Mesendoderm (in vitro differentiated cells): ENCODE measurements at regions not wholly inside any gene's neighbourhood (a gene's known extent, or its start where the extent isn't known, plus 50 kb on each side); places are given as distances from the start of the nearest gene placed in this dataset.

Source experiments
- DNase-seq: peaks from one replicate; pipeline ENCODE4 v3.0.0; 2013
- H2AK5ac ChIP-seq: 2 replicates; pipeline ENCODE4 v1.6.1; 2013; ENCODE audit warnings: low read length, inconsistent platforms
- H2BK120ac ChIP-seq: 2 replicates; pipeline ENCODE4 v1.6.1; 2013; ENCODE audit warnings: low read depth, mild to moderate bottlenecking, low read length, moderate library complexity, mixed read lengths
- H2BK15ac ChIP-seq: replicated peaks from 2 replicates; pipeline ENCODE4 v1.6.1; 2013; ENCODE audit warnings: low read depth, mild to moderate bottlenecking, moderate library complexity
- H2BK5ac ChIP-seq: 2 replicates; pipeline ENCODE4 v1.6.1; 2013; ENCODE audit warnings: low read length, inconsistent platforms
- H3K18ac ChIP-seq: 2 replicates; pipeline ENCODE4 v1.6.1; 2013; ENCODE audit warnings: mild to moderate bottlenecking, low read length, mixed read lengths
- H3K23ac ChIP-seq: one replicate; pipeline ENCODE4 v1.6.1; 2013; ENCODE audit warnings: low read length
- H3K27ac ChIP-seq: 2 replicates; pipeline ENCODE4 v1.5.1; 2013; ENCODE audit warnings: low read depth, mild to moderate bottlenecking, inconsistent platforms, low read length, moderate library complexity
- H3K27me3 ChIP-seq: 2 replicates; pipeline ENCODE4 v1.6.1; 2013; ENCODE audit warnings: low read length, control low read depth, mild to moderate bottlenecking, inconsistent platforms; ENCODE audit not compliant: insufficient read depth, poor library complexity
- H3K36me3 ChIP-seq: 2 replicates; pipeline ENCODE4 v1.6.1; 2013; ENCODE audit warnings: low read length, inconsistent platforms; ENCODE audit not compliant: control insufficient read depth, insufficient read depth
- H3K4ac ChIP-seq: one replicate; pipeline ENCODE4 v1.6.1; 2013; ENCODE audit warnings: low read depth, mild to moderate bottlenecking, low read length, moderate library complexity
- H3K4me1 ChIP-seq: 2 replicates; pipeline ENCODE4 v1.6.1; 2013; ENCODE audit warnings: low read depth, low read length, inconsistent platforms; ENCODE audit not compliant: control insufficient read depth
- H3K4me2 ChIP-seq: 2 replicates; pipeline ENCODE4 v1.6.1; 2013; ENCODE audit warnings: low read length
- H3K4me3 ChIP-seq: 2 replicates; pipeline ENCODE4 v1.5.1; 2013; ENCODE audit warnings: mild to moderate bottlenecking, low read length
- H3K56ac ChIP-seq: one replicate; pipeline ENCODE4 v1.6.1; 2013; ENCODE audit warnings: low read length
- H3K79me1 ChIP-seq: 2 replicates; pipeline ENCODE4 v1.6.1; 2013; ENCODE audit warnings: low read length, inconsistent platforms
- H3K79me2 ChIP-seq: 2 replicates; pipeline ENCODE4 v1.6.1; 2013; ENCODE audit warnings: mild to moderate bottlenecking, low read length; ENCODE audit not compliant: control insufficient read depth, insufficient read depth
- H3K9ac ChIP-seq: 2 replicates; pipeline ENCODE4 v1.6.1; 2013; ENCODE audit warnings: low read length, inconsistent platforms
- H4K5ac ChIP-seq: one replicate; pipeline ENCODE4 v1.6.1; 2013; ENCODE audit warnings: low read length
- H4K8ac ChIP-seq: one replicate; pipeline ENCODE4 v1.6.1; 2013; ENCODE audit warnings: low read depth, mild to moderate bottlenecking, control low read depth, low read length, moderate library complexity
- WGBS: extraction: QIAGEN DNeasy Blood & Tissue Kit; methylation state at CpG from one replicate; pipeline ENCODE4 v1.1.7; 2013; ENCODE audit warnings: low lambda C conversion rate, missing lambda C conversion rate; ENCODE audit not compliant: insufficient coverage; ENCODE audit errors: extremely low coverage; 5-methylcytosine and 5-hydroxymethylcytosine counted together

DNA sequence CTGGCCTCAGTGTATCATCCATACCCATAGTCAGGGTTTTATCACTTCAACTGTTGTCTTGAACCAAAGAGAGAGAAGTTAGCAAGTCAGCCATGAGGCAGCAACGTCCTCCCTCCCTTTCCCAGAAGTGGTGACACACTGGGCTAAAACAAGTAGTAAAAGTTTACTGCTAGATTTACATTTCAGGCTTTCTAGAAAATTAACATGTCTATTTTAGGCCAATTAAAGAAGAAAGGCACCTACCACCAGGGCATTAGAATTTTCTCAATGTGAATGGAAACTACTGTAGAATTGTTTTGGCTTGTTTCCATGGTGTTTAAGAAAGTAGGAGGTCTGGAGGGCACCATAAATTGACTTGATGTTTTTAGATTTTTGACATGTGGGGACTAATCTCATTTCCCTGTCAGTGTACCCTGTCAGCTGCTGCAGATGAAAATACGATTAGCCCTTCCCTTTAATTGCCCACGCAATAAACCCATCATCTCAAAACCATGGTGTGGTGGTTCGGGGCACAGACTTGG, 121.8 kb upstream of the ELL2 start:
- WGBS: no CpG with 5 or more reads among the region's 4 CpGs
- no peak overlapping the region for H3K9ac ChIP-seq
- H3K4ac ChIP-seq: no peak overlapping the region
- no peaks in the 10 kb centered on the region for H3K36me3 ChIP-seq
- H3K27ac ChIP-seq: no peak overlapping the region
- H3K23ac ChIP-seq: no peak overlapping the region
- H3K4me1 ChIP-seq: peaks cover 9% of the 10 kb centered on the region
- H4K8ac ChIP-seq: no peak overlapping the region
- no peaks in the 10 kb centered on the region for H3K79me1 ChIP-seq
- no peak overlapping the region for H3K4me3 ChIP-seq
- peak overlapping the region; percentile 85 for H2BK15ac ChIP-seq
- H3K18ac ChIP-seq: no peak overlapping the region
- H3K56ac ChIP-seq: peak overlapping the region; percentile 31
- H2AK5ac ChIP-seq: peak overlapping the region; percentile 53
- DNase-seq: peak; percentile 53
- H2BK120ac ChIP-seq: peak overlapping the region; percentile 82
- no peak overlapping the region for H3K4me2 ChIP-seq
- H3K27me3 ChIP-seq: no peaks in the 10 kb centered on the region
- no peaks in the 10 kb centered on the region for H3K79me2 ChIP-seq
- H2BK5ac ChIP-seq: no peak overlapping the region
- H4K5ac ChIP-seq: no peak overlapping the region

GRCh38 chr5:96081276-96081858, 119.7 kb upstream of the ELL2 start:
- Histone ChIP-seq H4K8ac (no peak overlapping the region), H3K56ac (peak overlapping the region; percentile 19), H3K4me2 (no peak overlapping the region), H4K5ac (no peak overlapping the region), H3K4me1 (peaks cover 9% of the 10 kb centered on the region), H3K79me2 (no peaks in the 10 kb centered on the region), H3K4ac (no peak overlapping the region), H2BK15ac (no peak overlapping the region), H3K27me3 (no peaks in the 10 kb centered on the region), H2BK120ac (no peak overlapping the region), H2AK5ac (no peak overlapping the region), H3K18ac (no peak overlapping the region), H3K79me1 (no peaks in the 10 kb centered on the region), H3K23ac (no peak overlapping the region), H2BK5ac (peak overlapping the region; percentile 20), H3K36me3 (no peaks in the 10 kb centered on the region), H3K4me3 (no peak overlapping the region), H3K9ac (no peak overlapping the region), H3K27ac (no peak overlapping the region)
- DNase-seq: no peak
- no CpG with 5 or more reads among the region's 2 CpGs for WGBS

- no peak overlapping the region for H3K27ac ChIP-seq
- no peak overlapping the region for H2BK5ac ChIP-seq
- no peak overlapping the region for H2AK5ac ChIP-seq
- no peak overlapping the region for H3K4me2 ChIP-seq
- H3K27me3 ChIP-seq: no peaks in the 10 kb centered on the region
- no peaks in the 10 kb centered on the region for H3K36me3 ChIP-seq
- no peak overlapping the region for H3K4ac ChIP-seq
- H3K79me1 ChIP-seq: no peaks in the 10 kb centered on the region
- no peak overlapping the region for H3K9ac ChIP-seq
- no peak overlapping the region for H4K8ac ChIP-seq
- peak; percentile 76 for DNase-seq
- H4K5ac ChIP-seq: no peak overlapping the region
- H3K18ac ChIP-seq: no peak overlapping the region
- no peak overlapping the region for H2BK15ac ChIP-seq
- no peaks in the 10 kb centered on the region for H3K79me2 ChIP-seq
- H2BK120ac ChIP-seq: no peak overlapping the region
- H3K4me3 ChIP-seq: no peak overlapping the region
- peaks cover 9% of the 10 kb centered on the region for H3K4me1 ChIP-seq
- no peak overlapping the region for H3K23ac ChIP-seq
- no peak overlapping the region for H3K56ac ChIP-seq
Observed at GRCh38 chr5:96080557-96080956, 118.9 kb upstream of the ELL2 start.

DNA sequence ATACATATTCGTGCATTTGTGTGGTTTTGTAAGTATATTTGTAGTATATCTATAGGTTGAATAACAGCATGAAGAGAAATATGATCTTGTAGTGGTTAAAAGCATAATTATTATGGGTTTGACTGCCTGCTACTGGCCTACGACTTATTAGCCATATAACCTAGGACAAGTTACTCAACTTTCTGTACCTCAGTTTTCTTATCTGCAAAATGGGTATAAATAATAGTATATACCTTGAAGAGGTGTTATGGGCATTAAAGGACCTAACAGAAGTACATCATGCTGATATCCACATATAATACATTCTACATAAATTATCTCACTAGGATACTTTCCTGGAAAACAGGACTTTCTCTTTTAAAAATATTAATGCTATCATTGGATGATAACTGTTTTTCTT, 118.3 kb upstream of the ELL2 start:
- Histone ChIP-seq H3K27ac (no peak overlapping the region), H3K27me3 (no peaks in the 10 kb centered on the region), H3K23ac (no peak overlapping the region), H3K56ac (no peak overlapping the region), H3K9ac (no peak overlapping the region), H2BK15ac (no peak overlapping the region), H3K4me3 (no peak overlapping the region), H2AK5ac (no peak overlapping the region), H3K36me3 (no peaks in the 10 kb centered on the region), H2BK120ac (no peak overlapping the region), H3K4me2 (no peak overlapping the region), H3K79me2 (no peaks in the 10 kb centered on the region), H3K4me1 (peaks cover 9% of the 10 kb centered on the region), H4K8ac (no peak overlapping the region), H3K18ac (no peak overlapping the region), H3K79me1 (no peaks in the 10 kb centered on the region), H4K5ac (no peak overlapping the region), H3K4ac (no peak overlapping the region), H2BK5ac (no peak overlapping the region)
- no peak for DNase-seq
- no CpG with 5 or more reads among the region's 2 CpGs for WGBS

DNA sequence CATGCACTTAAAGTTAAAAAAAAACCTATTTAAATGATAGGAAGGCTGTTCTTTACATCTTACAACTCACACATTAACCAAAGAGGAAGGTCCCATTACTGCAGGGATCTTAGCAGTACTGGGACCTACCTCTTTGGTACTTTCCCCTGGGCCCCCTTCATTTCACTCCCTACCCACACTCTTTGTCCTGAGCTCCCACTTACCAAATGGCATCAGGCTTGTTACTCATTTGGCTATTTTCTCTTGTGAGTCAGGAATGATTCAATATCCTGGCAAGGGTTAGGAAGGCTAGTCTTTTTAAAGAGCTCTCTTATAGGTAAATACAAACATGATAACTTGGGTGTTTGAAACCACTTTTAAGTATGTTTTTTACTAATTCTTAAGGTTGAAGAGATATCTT, 117.4 kb upstream of the ELL2 start:
- Histone ChIP-seq H3K23ac (no peak overlapping the region), H3K79me1 (no peaks in the 10 kb centered on the region), H3K79me2 (no peaks in the 10 kb centered on the region), H3K4me3 (no peak overlapping the region), H3K9ac (no peak overlapping the region), H3K36me3 (no peaks in the 10 kb centered on the region), H3K27me3 (no peaks in the 10 kb centered on the region), H3K4ac (no peak overlapping the region), H2BK120ac (no peak overlapping the region), H2AK5ac (no peak overlapping the region), H3K4me1 (peaks cover 4% of the 10 kb centered on the region), H3K27ac (no peak overlapping the region), H3K56ac (no peak overlapping the region), H3K4me2 (no peak overlapping the region), H2BK15ac (no peak overlapping the region), H4K5ac (no peak overlapping the region), H4K8ac (no peak overlapping the region), H3K18ac (no peak overlapping the region), H2BK5ac (no peak overlapping the region)
- peak; percentile 59 for DNase-seq

DNA sequence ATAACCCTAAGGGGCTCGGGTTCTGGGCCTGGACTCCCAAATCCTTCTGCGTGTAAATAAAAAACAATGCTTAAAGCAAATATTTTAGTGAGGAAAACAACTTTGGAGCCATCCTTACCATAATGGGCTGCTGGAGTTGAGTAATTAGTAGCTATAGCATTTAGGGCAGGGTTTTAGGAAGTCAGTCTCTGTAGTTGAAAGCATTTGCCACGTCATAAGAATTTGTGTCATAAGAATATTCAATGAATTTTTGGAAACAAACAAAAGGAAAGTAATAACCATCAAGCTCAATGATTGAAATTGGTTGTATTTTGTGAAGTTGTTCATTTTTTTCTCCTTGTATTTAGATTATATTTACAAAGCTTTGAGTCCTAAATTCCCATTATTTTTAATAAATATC, 114.8 kb upstream of the ELL2 start:
- H2BK15ac ChIP-seq: no peak overlapping the region
- no peaks in the 10 kb centered on the region for H3K79me1 ChIP-seq
- no peak overlapping the region for H2AK5ac ChIP-seq
- no peak overlapping the region for H4K8ac ChIP-seq
- H2BK5ac ChIP-seq: no peak overlapping the region
- H3K4me1 ChIP-seq: peaks cover 2% of the 10 kb centered on the region
- H3K27ac ChIP-seq: no peak overlapping the region
- H3K27me3 ChIP-seq: no peaks in the 10 kb centered on the region
- no peaks in the 10 kb centered on the region for H3K79me2 ChIP-seq
- H3K56ac ChIP-seq: no peak overlapping the region
- no peak overlapping the region for H2BK120ac ChIP-seq
- no peak overlapping the region for H3K4me2 ChIP-seq
- H3K4me3 ChIP-seq: no peak overlapping the region
- H3K23ac ChIP-seq: no peak overlapping the region
- H3K4ac ChIP-seq: no peak overlapping the region
- H3K18ac ChIP-seq: no peak overlapping the region
- DNase-seq: no peak
- H3K36me3 ChIP-seq: no peaks in the 10 kb centered on the region
- no peak overlapping the region for H3K9ac ChIP-seq
- H4K5ac ChIP-seq: no peak overlapping the region
- no CpG with 5 or more reads among the region's 3 CpGs for WGBS
